ENCODE measurements at regions not wholly inside any gene's neighbourhood (a gene's known extent, or its start where the extent isn't known, plus 50 kb on each side); places are given as distances from the start of the nearest gene placed in this dataset.

- DNase-seq, result no peak
These were observed 67.1 kb upstream of the CLINT1 start for GRCh38 chr5:157925786-157926671.

DNA sequence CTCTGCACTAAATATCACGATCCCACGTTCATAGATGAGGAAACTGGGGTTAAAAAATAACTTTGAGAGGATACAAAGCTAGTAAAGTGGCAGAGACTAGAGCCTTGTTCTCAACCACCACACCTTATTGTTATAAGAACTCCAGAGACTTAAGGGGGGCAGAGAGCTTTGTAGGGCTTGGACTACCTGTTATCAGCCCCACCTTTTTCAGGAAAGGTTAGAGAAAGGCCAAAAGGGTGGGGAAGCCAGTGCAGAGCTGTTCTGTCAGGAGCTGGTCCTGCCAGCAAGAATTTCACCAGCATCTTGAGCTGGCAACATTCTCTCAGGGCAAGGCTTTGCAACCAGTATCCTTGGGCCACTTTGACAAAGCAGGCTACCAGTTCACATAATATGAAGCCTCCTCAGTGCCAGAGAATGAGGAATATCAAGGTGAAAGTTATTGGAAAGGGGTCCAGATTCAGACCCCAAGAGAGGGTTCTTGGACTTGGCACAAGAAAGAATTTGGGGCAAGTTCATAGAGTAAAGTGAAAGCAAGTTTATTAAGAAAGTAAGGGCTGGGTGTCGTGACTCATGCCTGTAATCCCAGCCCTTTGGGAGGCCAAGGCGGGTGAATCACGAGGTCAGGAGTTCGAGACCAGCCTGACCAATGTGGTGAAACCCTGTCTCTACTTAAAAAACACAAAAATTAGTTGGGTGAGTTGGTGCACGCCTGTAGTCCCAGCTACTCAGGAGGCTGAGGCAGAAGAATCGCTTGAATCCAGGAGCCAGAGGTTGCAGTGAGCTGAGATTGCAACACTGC lies 66.2 kb upstream of the CLINT1 start:
- no peak for DNase-seq

DNA sequence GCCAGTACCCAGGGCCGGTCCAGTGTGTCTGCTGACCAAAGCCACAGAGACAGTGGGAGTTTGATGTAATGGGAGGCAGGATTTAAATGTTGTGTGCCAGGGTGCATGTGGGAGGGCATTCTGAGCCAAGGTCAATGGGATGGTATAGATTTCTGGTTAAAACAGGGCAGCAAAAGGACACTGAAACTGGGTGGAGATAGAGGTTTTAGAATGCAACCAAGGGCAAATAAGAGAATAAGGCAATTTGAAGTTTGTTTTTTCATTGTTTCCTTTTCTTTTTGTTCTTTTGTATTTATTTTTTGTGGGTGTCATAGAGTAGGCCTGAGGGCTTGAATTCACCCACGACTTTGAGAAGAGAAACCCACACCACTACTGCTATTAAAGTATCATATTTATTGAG lies 65.5 kb upstream of the CLINT1 start:
- DNase-seq, result no peak

DNA sequence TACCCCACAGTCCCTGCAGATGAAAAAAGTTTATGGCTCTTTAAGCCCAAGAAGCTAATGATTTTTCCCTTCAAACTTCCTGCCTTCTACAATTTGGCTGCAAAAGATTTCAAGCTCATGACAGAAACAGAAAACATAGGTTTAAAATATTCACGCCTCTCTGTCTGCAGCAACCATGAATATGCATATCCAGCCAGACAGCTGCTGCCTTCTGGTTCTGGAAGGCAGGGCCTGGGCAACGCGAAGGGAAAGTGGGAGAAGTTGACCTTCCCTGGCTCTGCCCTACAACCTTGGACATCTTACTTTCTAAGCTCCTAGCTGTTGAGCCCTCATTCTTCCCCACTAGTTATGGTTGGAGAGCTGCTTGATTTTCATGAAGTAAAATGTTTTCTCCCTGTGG lies 64.8 kb upstream of the CLINT1 start:
- no peak for DNase-seq

- no peak for DNase-seq
These were observed 63.1 kb upstream of the CLINT1 start for GRCh38 chr5:157922026-157922425.

DNA sequence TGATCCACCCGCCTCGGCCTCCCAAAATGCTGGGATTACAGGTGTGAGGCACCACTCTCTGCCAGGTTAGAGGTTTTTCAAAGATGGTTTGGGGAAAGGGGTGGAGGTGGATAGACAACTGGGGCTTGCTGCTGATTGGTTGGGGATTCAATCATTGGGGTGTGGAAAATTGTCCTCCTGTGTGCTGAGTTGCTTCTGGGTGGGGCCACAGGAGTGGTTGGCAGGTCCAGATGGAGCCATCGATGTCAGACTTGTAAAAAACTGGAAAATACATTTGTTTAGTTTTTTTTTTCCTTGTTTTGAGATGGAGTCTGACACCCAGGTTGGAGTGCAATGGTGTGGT lies 61.9 kb upstream of the CLINT1 start:
- DNase-seq, result no peak

- DNase-seq, result no peak
These were observed 60.1 kb upstream of the CLINT1 start for GRCh38 chr5:157918811-157919742.

- no peak for DNase-seq
These were observed 59.2 kb upstream of the CLINT1 start for GRCh38 chr5:157917899-157918809.

DNA sequence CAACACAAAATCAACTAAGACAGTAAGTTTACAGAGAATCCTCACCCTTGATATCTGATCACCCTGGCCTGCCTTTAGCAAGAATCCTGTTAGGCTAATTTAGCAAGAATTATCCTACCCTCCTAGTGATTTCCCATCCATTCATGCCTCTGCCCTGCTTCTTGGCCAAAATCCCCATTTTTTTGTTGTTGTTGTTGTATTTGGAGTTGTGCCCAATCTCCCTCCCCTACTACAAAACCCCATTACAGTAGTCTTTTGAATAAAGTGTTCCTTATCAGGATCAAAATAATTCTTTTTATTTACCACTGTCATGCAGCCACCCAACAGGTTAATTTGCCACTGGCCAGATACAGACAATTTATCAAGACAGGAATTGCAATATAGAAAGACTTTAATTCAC lies 58.5 kb upstream of the CLINT1 start:
- no peak for DNase-seq

DNA sequence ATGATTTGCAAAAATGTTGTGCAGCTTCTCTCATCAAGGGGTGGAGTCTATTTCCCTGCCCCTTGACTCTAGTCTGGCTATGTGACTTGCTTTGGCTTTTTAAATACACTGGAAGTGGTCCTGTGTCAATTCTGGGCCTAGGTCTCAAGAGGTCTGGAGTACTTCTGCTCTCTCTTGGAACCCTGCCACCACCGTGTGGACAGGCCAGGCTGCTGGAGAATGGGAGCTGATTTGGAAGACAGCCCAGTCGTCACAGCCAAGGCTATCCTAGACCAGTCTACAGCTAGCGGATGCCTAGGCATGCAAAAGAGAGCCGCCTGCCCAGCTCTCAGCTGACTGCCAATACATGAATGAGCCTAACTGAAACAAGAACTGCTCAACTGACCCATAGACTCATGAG lies 56.7 kb upstream of the CLINT1 start:
- DNase-seq, result peak; percentile 3

DNA sequence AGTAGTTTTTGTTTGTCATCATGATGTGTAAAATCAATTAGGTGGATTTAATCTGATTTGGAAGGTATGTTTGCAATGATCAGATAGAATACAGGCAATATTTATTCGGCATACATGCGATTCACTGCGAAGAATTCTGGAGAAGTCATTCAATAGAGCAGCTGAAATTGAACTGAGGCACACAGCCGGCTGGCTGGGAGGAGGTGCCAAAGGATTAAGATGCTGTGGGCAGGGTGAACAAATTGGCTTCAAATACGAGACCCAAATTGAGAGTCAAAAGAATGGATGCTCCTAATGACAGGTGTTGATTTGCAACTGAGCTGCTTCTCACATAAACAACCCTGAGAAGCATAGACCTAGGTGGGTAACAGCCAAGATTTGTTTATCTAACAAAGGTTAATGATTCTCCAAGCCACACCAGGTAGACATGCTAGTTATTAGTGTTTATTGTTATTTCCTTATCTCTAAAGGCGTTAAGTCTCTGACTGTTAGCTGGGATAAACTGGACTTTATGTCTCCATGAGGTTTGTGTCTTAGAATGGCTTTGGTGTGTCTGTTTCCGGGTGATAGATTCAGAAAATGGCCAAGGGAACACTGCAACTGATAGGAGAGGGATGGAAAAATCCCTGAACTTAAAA lies 55.3 kb upstream of the CLINT1 start:
- DNase-seq, result no peak

- peak; percentile 6 for DNase-seq
These were observed 54.6 kb upstream of the CLINT1 start for GRCh38 chr5:157913575-157913974.

DNA sequence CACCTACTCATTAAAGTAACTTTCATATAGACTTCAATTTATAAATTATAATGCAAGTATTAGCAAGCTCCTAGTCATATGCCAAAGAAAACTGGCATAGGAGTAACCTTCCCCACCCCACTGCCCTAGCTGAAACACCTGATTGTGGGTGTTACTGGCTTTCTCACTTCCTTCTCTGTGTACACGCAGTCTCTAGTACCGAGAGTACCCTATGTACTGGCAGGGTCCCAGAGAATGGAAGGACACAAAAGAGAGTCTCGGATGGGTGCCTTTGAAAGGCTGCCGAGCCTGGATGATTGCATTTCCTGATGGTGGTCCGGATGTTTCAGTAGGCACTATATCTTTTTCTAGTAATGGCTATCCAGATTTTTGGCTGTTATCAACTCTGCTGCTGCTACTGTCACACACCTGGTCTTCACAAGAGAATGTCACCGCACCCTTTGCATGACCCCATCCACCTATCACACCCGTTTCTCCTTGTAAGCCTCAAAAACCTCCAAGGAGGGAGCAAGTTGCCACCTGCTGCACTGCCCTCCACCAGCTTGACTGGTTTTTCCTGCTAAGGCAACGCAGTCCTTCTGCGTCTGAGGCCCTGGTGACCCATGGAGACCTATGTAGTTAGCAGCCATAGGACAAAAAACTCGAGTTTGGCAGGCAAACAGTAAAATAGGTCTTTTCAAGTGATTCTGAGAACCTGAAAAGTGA lies 53.8 kb upstream of the CLINT1 start:
- DNase-seq, result no peak

DNA sequence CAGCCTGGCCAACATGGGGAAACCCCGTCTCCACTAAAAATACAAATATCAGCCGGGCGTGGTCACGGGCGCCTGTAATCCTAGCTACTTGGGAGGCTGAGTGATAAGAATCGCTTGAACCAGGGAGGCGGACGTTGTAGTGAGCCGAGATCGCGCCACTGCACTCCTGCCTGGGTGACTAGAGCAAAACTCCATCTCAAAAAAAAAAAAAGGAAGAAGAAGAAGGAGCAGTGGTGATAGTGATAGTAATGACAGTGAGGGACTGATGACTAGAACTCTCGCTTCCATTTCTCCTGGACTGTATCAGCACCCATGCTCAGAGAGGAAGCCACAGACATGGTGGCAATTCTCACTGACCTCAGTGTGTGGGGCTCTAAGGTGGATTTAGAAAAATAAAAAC lies 52.6 kb upstream of the CLINT1 start:
- no peak for DNase-seq

All from NCI-H2171 treated with DMSO at 0.1 percent for 48 hours (cell line).